ENCODE measurements at regions not wholly inside any gene's neighbourhood (a gene's known extent, or its start where the extent isn't known, plus 50 kb on each side); places are given as distances from the start of the nearest gene placed in this dataset.

GRCh38 chr2:78262713-78263375 lies 740.7 kb upstream of the LRRTM4 start:
- Histone ChIP-seq H3K9ac (ENCODE audit: extremely low read depth, low read length, poor library complexity, severe bottlenecking) (no peak overlapping the region), H3K27ac (ENCODE audit: low read depth, low read length) (no peak overlapping the region), H3K27me3 (ENCODE audit: control insufficient read depth, insufficient read depth, low read length, poor library complexity, severe bottlenecking) (no peaks in the 10 kb centered on the region), H3K36me3 (ENCODE audit: control insufficient read depth, insufficient read depth, low read length) (no peaks in the 10 kb centered on the region), H3K9me3 (ENCODE audit: control insufficient read depth, low read length) (no peaks in the 10 kb centered on the region), H3K4me3 (ENCODE audit: low read length) (no peak overlapping the region), H3K4me1 (ENCODE audit: control insufficient read depth, insufficient read depth, low read length) (peaks cover 5% of the 10 kb centered on the region)
- Mint-ChIP-seq H3K36me3 (ENCODE audit: low read depth) (no peaks in the 10 kb centered on the region), H3K4me1 (peaks cover 25% of the 10 kb centered on the region), H3K9me3 (no peaks in the 10 kb centered on the region), H3K27ac (no peak overlapping the region), H3K4me3 (no peak overlapping the region), H3K27me3 (ENCODE audit: insufficient read depth) (no peaks in the 10 kb centered on the region)
- TF ChIP-seq, protein P1, sequence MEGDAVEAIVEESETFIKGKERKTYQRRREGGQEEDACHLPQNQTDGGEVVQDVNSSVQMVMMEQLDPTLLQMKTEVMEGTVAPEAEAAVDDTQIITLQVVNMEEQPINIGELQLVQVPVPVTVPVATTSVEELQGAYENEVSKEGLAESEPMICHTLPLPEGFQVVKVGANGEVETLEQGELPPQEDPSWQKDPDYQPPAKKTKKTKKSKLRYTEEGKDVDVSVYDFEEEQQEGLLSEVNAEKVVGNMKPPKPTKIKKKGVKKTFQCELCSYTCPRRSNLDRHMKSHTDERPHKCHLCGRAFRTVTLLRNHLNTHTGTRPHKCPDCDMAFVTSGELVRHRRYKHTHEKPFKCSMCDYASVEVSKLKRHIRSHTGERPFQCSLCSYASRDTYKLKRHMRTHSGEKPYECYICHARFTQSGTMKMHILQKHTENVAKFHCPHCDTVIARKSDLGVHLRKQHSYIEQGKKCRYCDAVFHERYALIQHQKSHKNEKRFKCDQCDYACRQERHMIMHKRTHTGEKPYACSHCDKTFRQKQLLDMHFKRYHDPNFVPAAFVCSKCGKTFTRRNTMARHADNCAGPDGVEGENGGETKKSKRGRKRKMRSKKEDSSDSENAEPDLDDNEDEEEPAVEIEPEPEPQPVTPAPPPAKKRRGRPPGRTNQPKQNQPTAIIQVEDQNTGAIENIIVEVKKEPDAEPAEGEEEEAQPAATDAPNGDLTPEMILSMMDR (conservative IDR thresholded peaks at IDR 0.05) = no peak
- no peak for DNase-seq
- WGBS, 2 experiments (ENCODE audit: insufficient coverage in 1 of 2, insufficient read length in 1 of 2) = 94% methylated on average over 2 of the region's 2 CpGs; no CpG with 5 or more reads in 1 of the 2 experiments

DNA sequence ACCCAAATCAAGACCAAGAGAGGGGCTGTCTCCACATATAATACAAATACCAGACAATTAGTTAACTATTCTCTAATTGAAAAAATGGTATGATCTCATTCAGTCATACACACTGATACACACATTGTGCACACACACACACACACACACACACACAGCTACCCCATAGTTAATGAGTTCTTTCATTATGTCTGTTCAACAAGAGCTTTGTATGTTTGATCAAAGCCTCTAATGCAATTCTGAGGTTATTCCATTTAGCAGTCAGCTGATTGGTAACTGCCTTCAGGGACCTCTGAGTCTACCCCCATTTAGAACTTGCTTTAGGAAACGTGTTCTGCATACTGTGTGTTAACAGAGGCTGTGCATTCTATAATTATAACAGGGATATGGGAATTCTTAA lies 741.4 kb upstream of the LRRTM4 start:
- no peak overlapping the region for H3K27ac ChIP-seq (ENCODE audit: low read depth, low read length)
- peaks cover 25% of the 10 kb centered on the region for H3K4me1 Mint-ChIP-seq
- H3K4me3 Mint-ChIP-seq = no peak overlapping the region
- no peaks in the 10 kb centered on the region for H3K9me3 ChIP-seq (ENCODE audit: control insufficient read depth, low read length)
- H3K36me3 Mint-ChIP-seq (ENCODE audit: low read depth) = no peaks in the 10 kb centered on the region
- no peak overlapping the region for H3K4me3 ChIP-seq (ENCODE audit: low read length)
- H3K27me3 ChIP-seq (ENCODE audit: control insufficient read depth, insufficient read depth, low read length, poor library complexity, severe bottlenecking) = no peaks in the 10 kb centered on the region
- no peaks in the 10 kb centered on the region for H3K27me3 Mint-ChIP-seq (ENCODE audit: insufficient read depth)
- no peak overlapping the region for H3K9ac ChIP-seq (ENCODE audit: extremely low read depth, low read length, poor library complexity, severe bottlenecking)
- TF ChIP-seq, protein P1 (conservative IDR thresholded peaks at IDR 0.05) = no peak
- H3K36me3 ChIP-seq (ENCODE audit: control insufficient read depth, insufficient read depth, low read length) = no peaks in the 10 kb centered on the region
- no peak for DNase-seq
- H3K4me1 ChIP-seq (ENCODE audit: control insufficient read depth, insufficient read depth, low read length) = peaks cover 5% of the 10 kb centered on the region
- 78% methylated on average over 1 of the region's 1 CpG; no CpG with 5 or more reads in 1 of the 2 experiments for WGBS, 2 experiments (ENCODE audit: insufficient coverage in 1 of 2, insufficient read length in 1 of 2)
- H3K9me3 Mint-ChIP-seq = no peaks in the 10 kb centered on the region
- H3K27ac Mint-ChIP-seq = no peak overlapping the region

GRCh38 chr2:78264130-78264529 lies 742.0 kb upstream of the LRRTM4 start:
- Histone ChIP-seq H3K4me1 (ENCODE audit: control insufficient read depth, insufficient read depth, low read length) (peaks cover 5% of the 10 kb centered on the region), H3K9ac (ENCODE audit: extremely low read depth, low read length, poor library complexity, severe bottlenecking) (no peak overlapping the region), H3K27me3 (ENCODE audit: control insufficient read depth, insufficient read depth, low read length, poor library complexity, severe bottlenecking) (no peaks in the 10 kb centered on the region), H3K9me3 (ENCODE audit: control insufficient read depth, low read length) (no peaks in the 10 kb centered on the region), H3K27ac (ENCODE audit: low read depth, low read length) (no peak overlapping the region), H3K36me3 (ENCODE audit: control insufficient read depth, insufficient read depth, low read length) (no peaks in the 10 kb centered on the region), H3K4me3 (ENCODE audit: low read length) (no peak overlapping the region)
- DNase-seq = no peak
- Mint-ChIP-seq H3K27me3 (ENCODE audit: insufficient read depth) (no peaks in the 10 kb centered on the region), H3K9me3 (no peaks in the 10 kb centered on the region), H3K4me1 (peaks cover 25% of the 10 kb centered on the region), H3K27ac (no peak overlapping the region), H3K36me3 (ENCODE audit: low read depth) (no peaks in the 10 kb centered on the region), H3K4me3 (no peak overlapping the region)
- WGBS, 2 experiments (ENCODE audit: insufficient coverage in 1 of 2, insufficient read length in 1 of 2) = 94% methylated on average over 2 of the region's 2 CpGs; no CpG with 5 or more reads in 1 of the 2 experiments
- TF ChIP-seq, protein P1 (conservative IDR thresholded peaks at IDR 0.05) = no peak
